H1 (cell line): ENCODE measurements at regions not wholly inside any gene's neighbourhood (a gene's known extent, or its start where the extent isn't known, plus 50 kb on each side); places are given as distances from the start of the nearest gene placed in this dataset.

Experiments used
- BRCA1 ChIP-seq: IDR thresholded peaks from 2 replicates; pipeline ENCODE4 v1.6.1; 2012; ENCODE audit warnings: low read depth, low read length, improper control_type of control experiment
- CBX8 ChIP-seq: fragments of 300-800, 300-1000 bp; sonication (generic); IDR thresholded peaks from 2 replicates; pipeline ENCODE4 v1.7.1; 2016; ENCODE audit warnings: low read depth, low read length, borderline replicate concordance
- CEBPB ChIP-seq: IDR thresholded peaks from 2 replicates; pipeline ENCODE4 v1.6.1; 2012; ENCODE audit warnings: low read depth, low read length
- CTCF ChIP-seq, 3 experiments: IDR thresholded peaks; 1 replicate in 2 of 3; 2 replicates in 1 of 3; pipeline versions ENCODE4 v1.5.1 to v1.6.1; 2011; ENCODE audit warnings: low read length in 3 of 3, mild to moderate bottlenecking in 3 of 3, inconsistent platforms in 2 of 3, low read depth in 1 of 3, moderate library complexity in 1 of 3; ENCODE audit not compliant: insufficient read depth in 1 of 3; ENCODE audit errors: control extremely low read depth in 1 of 3
- EGR1 ChIP-seq: IDR thresholded peaks from 2 replicates; pipeline ENCODE4 v1.6.1; 2011; ENCODE audit warnings: low read depth, low read length, borderline replicate concordance
- EZH2 ChIP-seq: fragments of 200-600 bp; sonication (generic); IDR thresholded peaks from 2 replicates; pipeline ENCODE4 v1.7.1; 2012; ENCODE audit warnings: low read depth, mild to moderate bottlenecking, moderate library complexity, low read length, inconsistent platforms; ENCODE audit not compliant: severe bottlenecking
- JUND ChIP-seq: IDR thresholded peaks from 2 replicates; pipeline ENCODE4 v1.6.1; 2011; ENCODE audit warnings: mild to moderate bottlenecking, improper control_type of control experiment, low read length
- MAFK ChIP-seq: IDR thresholded peaks from 2 replicates; pipeline ENCODE4 v1.6.1; 2012; ENCODE audit warnings: low read depth, mild to moderate bottlenecking, improper control_type of control experiment, low read length
- MAX ChIP-seq: IDR thresholded peaks from 2 replicates; pipeline ENCODE4 v1.6.1; 2012; ENCODE audit warnings: inconsistent platforms
- POLR2A ChIP-seq, 2 experiments: IDR thresholded peaks; 1 replicate in 1 of 2; 2 replicates in 1 of 2; pipeline ENCODE4 v1.6.1; 2011; ENCODE audit warnings: low read depth in 2 of 2, low read length in 2 of 2, mild to moderate bottlenecking in 2 of 2; ENCODE audit errors: control extremely low read depth in 1 of 2

- no peak for TF ChIP-seq POLR2A (IDR thresholded peaks at IDR 0.05; ENCODE audit: control extremely low read depth in 1 of 2, low read depth in 2 of 2, low read length in 2 of 2)
- no peak for TF ChIP-seq CTCF (IDR thresholded peaks at IDR 0.05; ENCODE audit: control extremely low read depth in 1 of 3, insufficient read depth in 1 of 3, low read depth in 1 of 3, low read length in 3 of 3)
- no peak for TF ChIP-seq MAFK
- no peak for TF ChIP-seq CEBPB
- no peak for TF ChIP-seq BRCA1
- TF ChIP-seq EZH2: no peak
- TF ChIP-seq EGR1: no peak
- TF ChIP-seq CBX8: no peak
- TF ChIP-seq JUND: no peak
- TF ChIP-seq MAX: no peak
Measured at GRCh38 chr3:140769951-140770350, 92.1 kb downstream of the TRIM42 start.
